NCI-H2029 treated with DMSO at 0.1 percent for 48 hours (cell line): ENCODE measurements at regions not wholly inside any gene's neighbourhood (a gene's known extent, or its start where the extent isn't known, plus 50 kb on each side); places are given as distances from the start of the nearest gene placed in this dataset.

Source experiments
- DNase-seq: peaks from one replicate; lab custom pipeline; 2025; lab: John Stamatoyannopoulos, UW

- no peak for DNase-seq
These were observed 415.3 kb upstream of the C16orf82 start for GRCh38 chr16:26651464-26651863.

DNA sequence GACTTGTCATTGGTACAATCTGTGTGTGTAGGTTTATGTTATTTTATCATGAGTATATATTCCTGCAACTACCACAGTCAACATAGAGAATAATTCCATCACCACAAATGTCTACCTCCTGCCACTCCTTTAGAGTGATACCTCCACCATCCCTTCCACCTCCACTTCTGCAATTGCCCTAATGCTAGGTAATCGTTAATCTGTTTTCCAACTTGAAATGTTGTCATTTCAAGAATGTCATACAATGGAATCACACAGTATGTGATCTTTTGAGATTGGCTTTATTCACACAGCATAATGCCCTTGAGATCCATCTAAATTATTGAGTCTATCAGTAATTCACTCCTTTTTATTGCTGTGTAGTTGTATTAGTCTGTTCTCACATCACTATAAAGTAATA is 414.8 kb upstream of the C16orf82 start:
- no peak for DNase-seq

DNA sequence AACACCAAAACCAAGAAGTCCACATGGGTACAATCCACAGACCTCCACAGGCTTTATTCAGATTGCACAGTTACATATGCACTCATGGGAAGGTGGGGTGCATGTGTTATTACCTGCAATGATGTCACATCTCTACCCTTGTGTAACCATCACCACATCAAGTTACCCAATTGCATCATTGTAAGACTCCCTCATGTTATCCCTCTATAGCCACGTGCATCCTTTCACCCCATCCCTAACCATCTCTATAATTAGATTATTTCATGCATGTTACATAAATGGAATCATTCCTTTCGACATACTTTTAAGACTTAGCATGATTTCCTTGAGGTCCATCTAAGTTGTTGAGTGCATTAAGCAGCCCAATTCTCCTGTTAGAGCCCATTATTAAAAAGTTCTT is 408.2 kb upstream of the C16orf82 start:
- no peak for DNase-seq

GRCh38 chr16:26658915-26659314 is 407.8 kb upstream of the C16orf82 start:
- DNase-seq = no peak

DNA sequence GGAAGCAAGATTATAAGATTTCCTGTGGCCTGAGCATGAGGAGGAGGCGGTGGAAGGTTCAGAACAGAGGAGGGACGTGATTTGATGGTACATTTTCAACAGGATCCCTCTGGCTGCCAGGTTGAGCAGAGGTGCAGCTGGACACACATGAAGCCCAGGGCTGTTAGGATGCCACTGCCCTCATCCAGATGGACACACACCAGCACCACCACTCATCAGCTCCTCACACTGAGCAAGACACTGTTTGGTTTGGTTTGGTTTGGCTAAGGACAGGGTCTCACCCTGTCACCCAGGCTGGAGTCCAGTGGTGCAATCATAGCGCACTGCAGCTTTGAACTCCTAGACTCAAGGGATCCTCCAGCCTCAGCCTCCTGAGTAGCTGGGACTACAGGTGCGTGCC is 402.6 kb upstream of the C16orf82 start:
- DNase-seq = no peak

- peak; percentile 81 for DNase-seq
These were observed 401.4 kb upstream of the C16orf82 start for GRCh38 chr16:26665166-26665939.

DNA sequence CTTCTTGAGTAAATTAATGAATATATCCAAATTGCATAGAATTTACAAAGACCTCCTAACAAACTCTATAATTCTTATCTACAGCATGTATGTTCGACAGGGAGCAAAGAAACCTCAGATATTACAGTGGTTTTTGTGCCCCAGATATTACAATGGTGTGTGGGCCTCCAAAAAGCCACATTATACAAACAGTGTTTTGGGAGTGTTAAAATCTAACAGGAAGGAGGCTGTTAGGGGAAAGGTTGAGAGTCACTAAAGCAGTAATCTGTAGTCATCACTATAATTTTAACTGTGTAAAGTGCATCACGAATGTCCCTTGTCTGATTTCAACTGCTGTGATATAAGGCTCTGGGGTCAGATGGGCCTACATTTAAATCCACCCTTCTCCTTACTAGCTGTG is 400.2 kb upstream of the C16orf82 start:
- no peak for DNase-seq

- DNase-seq = no peak
These were observed 399.4 kb upstream of the C16orf82 start for GRCh38 chr16:26667307-26667706.

DNA sequence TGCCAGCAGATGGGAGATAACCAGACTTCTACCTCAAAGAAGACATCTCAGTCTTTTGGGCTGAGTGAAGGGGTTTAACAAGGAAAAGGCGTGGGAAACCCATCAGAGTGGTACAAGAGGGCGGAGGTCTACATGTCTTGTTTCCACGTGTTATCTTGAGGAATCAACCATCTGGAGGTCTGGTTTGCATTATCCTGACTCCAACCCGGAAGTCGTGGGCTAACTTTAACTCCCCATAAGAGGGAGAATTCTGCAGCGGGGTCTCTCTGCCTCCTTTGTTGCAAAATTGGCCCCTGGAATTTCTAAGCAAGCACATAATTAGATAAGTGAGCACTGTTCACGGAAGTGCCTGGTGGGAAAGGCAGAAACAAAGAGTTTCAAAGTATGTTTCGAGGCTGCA is 398.7 kb upstream of the C16orf82 start:
- DNase-seq = no peak

DNA sequence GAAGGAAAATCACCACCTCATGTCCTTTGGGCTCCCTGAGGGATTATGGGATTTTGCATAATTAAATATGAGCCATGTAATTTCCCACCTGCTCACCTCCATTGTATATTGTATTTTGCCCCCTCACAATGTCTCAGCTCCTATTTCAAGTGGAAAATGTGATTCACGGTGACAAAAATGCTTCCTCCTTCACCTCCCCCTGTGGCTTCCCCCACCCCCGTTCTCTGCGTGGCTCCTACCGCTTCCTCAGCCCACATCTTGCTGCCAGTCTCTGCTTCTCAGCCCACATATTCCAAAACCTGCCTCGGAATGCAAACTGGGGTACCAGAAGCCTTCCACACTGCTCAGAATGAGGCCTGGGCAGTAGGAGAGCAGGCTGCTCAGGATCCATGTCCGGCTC is 394.5 kb upstream of the C16orf82 start:
- DNase-seq = no peak

- no peak for DNase-seq
These were observed 393.7 kb upstream of the C16orf82 start for GRCh38 chr16:26673011-26673410.

GRCh38 chr16:26680671-26681070 is 386.1 kb upstream of the C16orf82 start:
- DNase-seq = no peak

- no peak for DNase-seq
These were observed 378.6 kb upstream of the C16orf82 start for GRCh38 chr16:26688105-26688504.

DNA sequence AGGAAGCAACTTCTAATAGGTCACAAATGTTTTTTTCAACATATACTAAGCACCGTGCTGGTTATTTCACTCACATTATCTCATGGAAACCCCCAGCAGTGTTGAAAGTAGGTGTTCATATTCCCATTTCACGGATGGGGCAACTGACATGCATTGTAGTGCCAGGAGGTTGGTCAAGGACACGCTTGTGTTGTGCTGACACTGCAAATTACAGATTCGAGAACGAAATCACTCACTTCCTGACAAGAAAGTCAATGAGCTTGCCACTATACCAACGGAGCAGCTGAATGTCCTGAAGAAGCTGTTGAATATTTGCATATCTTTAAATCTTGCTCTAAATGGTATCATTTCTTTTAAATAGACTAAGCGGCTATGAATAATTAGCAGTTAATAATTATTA is 378.0 kb upstream of the C16orf82 start:
- DNase-seq = no peak

DNA sequence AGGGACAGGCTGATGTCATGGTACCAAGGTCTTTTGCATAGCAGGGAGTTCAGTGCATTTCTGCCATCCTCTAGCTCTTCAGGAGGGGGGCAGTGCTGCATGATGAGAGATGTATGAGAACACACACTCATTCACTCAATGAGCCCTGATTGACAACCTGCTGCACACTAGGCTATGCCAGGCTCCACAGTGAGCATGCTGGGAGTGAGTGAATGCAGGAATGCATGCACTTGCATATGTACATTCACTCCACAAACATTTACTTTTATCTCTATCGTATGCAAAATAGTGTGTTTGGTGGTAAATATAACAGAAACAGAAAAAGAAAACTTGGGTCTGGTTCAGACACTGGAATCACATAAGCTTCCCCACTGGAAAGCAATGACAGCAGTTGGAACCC is 374.1 kb upstream of the C16orf82 start:
- DNase-seq = no peak

- DNase-seq = peak; percentile 68
These were observed 368.9 kb upstream of the C16orf82 start for GRCh38 chr16:26697807-26698206.

DNA sequence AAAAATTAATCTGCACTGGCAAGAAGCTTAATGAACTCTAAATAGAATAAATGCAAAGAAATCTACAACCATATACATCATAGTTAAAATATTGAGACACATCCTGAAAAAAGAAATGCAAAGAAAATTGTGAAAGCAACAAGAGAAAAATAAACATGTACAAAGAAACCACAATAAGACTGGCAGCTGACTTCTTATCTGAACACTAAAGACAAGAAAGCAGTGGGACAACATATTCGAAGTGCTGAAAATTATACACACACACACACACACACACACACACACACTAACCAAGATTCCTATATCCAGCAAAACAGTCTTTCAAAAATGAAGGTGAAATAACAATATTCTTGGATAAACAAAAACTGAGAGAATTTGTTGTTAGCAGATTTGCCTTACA is 366.5 kb upstream of the C16orf82 start:
- no peak for DNase-seq

DNA sequence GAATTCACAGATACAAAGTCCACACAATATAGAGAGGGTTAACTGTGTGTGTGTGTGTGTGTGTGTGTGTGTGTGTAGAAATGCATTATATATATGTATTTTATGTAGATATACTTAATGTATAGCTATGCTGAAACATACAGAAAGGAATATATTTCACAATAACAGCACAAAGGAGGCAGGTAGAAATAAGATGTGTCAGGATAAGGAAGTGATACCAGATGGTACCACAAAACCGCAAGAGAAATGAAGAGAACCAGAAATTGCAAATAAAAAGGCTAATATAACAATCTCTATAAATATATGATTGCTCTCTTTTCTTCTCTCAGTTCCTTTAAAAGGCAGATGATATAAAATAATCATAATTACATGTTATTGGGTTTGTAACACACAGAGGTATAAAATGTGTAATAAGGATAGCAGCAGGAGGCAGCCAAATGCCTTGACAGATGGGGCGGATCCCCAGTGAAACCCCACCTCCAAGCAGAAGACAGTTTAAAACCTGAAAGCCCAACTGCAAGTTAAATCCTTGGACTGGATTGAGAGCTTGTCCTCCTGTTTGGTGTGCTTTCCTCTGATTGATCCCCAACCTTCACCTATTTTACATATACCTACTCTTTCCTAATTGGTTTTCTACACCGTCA is 365.4 kb upstream of the C16orf82 start:
- DNase-seq = no peak

DNA sequence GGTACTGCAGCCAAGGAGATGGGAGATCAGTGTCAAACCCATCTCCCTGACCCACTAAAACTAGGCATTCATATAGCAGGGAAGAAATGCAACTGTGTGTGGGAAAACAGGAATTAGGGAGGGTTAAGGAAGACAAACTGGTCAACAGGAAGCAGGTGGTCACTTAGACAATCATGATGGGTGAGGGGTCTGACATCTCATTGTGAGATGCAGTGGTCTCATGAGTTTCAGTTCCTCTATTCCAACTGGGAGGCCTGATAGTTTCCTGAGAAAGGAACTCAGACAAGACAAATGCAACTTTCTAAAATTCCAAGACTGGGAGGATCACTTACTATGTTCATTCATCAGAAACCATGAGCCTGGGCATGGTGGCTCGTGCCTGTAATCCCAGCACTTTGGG is 361.4 kb upstream of the C16orf82 start:
- no peak for DNase-seq

- no peak for DNase-seq
These were observed 358.3 kb upstream of the C16orf82 start for GRCh38 chr16:26708428-26708827.

GRCh38 chr16:26709175-26709574 is 357.6 kb upstream of the C16orf82 start:
- no peak for DNase-seq

DNA sequence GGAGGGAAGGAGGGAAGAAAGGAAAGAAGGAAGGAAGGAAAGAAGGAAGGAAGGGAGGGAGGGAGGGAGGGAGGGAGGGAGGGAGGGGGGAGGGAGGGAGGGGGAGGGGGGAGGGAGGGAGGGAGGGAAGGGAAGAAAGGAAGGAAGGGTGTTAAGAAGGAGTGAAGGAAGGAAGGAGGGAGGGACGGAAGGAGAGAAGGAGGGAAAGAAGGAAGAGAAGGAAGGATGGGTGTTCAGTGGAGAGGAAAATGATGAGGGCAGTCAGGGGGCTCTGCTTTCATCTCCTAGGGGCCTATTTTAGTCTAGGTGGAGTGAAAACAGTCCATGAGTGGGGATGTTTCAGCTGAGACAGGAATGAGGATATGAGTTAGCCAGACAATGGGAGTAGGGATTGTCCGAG is 357.0 kb upstream of the C16orf82 start:
- no peak for DNase-seq

DNA sequence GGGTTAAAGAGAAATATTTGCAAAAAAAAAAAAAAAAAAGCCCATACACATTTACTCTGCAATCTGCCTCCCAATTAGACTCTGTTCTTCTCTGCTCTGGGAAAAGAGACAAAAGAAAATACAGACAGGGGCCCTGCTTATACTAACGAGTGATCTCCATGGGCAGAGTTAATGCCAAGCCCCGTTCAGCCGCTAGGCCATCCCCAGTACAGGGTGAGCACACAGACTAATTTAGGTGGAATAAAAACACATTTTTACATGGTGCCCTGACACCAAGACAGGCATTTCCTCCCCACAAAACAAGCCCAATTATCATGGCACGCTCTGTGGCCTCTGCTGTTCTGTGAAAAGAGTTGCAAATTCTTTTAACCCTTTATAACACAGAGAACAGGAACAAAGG is 356.3 kb upstream of the C16orf82 start:
- DNase-seq = no peak

DNA sequence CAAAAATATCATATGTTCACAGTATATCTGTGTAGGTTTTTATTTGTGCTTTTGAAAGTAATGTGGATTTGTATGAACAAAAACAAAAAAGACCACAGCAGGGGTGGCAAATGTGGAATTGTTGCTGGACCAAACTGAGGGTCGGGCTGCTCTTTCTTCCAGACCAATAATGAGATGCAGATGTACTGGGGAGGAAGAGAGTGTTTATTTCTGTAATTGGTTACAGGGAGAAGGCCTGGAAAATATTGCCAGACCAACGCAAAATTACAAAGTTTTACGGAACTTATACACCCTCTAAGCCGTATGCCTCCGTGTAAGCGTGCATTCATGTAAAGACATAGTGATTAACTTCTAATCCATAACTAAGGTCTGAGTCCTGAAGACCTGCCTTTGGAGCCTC is 353.9 kb upstream of the C16orf82 start:
- no peak for DNase-seq
